Osteocyte (in vitro differentiated cells): ENCODE measurements at regions not wholly inside any gene's neighbourhood (a gene's known extent, or its start where the extent isn't known, plus 50 kb on each side); places are given as distances from the start of the nearest gene placed in this dataset.

Experiments
- DNase-seq: peaks from one replicate; pipeline ENCODE4 v3.0.0; 2021; ENCODE audit warnings: mixed read lengths; ENCODE audit not compliant: unreplicated experiment; ENCODE audit errors: extremely low spot score
- H3K27ac Mint-ChIP-seq: one replicate; pipeline ENCODE4 v1.8.0; 2021; ENCODE audit warnings: mild to moderate bottlenecking, mixed read lengths; ENCODE audit not compliant: unreplicated experiment
- H3K27me3 Mint-ChIP-seq: one replicate; pipeline ENCODE4 v1.8.0; 2021; ENCODE audit warnings: mixed read lengths; ENCODE audit not compliant: unreplicated experiment
- H3K36me3 Mint-ChIP-seq: one replicate; pipeline ENCODE4 v1.8.0; 2021; ENCODE audit warnings: mixed read lengths; ENCODE audit not compliant: unreplicated experiment
- H3K4me1 Mint-ChIP-seq: one replicate; pipeline ENCODE4 v1.8.0; 2021; ENCODE audit warnings: mixed read lengths; ENCODE audit not compliant: unreplicated experiment
- H3K4me3 Mint-ChIP-seq: one replicate; pipeline ENCODE4 v1.8.0; 2021; ENCODE audit warnings: mild to moderate bottlenecking, moderate library complexity, mixed read lengths; ENCODE audit not compliant: unreplicated experiment
- H3K9me3 Mint-ChIP-seq: one replicate; pipeline ENCODE4 v1.8.0; 2021; ENCODE audit warnings: mixed read lengths; ENCODE audit not compliant: unreplicated experiment
- TF ChIP-seq, protein P1 (sequence below): fragments of 200-600 bp; sonication (generic); IDR thresholded peaks from 2 replicates; pipeline ENCODE4 v1.5.0; 2021; ENCODE audit warnings: antibody characterized with exemption, mild to moderate bottlenecking, moderate library complexity

DNA sequence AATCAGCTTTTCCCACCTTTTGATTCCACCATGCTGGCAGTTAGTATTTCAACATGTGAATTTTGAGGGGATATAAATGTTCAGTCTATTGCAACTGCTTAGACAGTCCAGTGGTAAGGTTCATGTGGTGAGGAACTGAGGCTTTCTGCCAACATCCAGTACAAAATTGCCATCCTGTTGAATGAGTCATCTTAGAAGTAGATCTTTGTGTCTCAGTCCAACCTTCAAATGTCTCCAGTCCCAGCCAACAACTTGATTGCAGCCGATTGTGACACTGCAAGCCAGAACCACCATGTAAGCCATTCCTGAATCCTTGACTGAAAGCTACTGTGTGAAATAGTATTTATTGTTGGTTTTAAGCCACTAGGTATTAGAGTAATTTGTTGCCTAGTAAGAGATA, 331.5 kb upstream of the GRIN3A start:
- H3K4me1 Mint-ChIP-seq = no peaks in the 10 kb centered on the region
- no peak for DNase-seq
- no peak overlapping the region for H3K27ac Mint-ChIP-seq
- no peaks in the 10 kb centered on the region for H3K36me3 Mint-ChIP-seq
- H3K9me3 Mint-ChIP-seq = peaks cover 21% of the 10 kb centered on the region
- TF ChIP-seq, protein P1, sequence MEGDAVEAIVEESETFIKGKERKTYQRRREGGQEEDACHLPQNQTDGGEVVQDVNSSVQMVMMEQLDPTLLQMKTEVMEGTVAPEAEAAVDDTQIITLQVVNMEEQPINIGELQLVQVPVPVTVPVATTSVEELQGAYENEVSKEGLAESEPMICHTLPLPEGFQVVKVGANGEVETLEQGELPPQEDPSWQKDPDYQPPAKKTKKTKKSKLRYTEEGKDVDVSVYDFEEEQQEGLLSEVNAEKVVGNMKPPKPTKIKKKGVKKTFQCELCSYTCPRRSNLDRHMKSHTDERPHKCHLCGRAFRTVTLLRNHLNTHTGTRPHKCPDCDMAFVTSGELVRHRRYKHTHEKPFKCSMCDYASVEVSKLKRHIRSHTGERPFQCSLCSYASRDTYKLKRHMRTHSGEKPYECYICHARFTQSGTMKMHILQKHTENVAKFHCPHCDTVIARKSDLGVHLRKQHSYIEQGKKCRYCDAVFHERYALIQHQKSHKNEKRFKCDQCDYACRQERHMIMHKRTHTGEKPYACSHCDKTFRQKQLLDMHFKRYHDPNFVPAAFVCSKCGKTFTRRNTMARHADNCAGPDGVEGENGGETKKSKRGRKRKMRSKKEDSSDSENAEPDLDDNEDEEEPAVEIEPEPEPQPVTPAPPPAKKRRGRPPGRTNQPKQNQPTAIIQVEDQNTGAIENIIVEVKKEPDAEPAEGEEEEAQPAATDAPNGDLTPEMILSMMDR = no peak
- no peaks in the 10 kb centered on the region for H3K27me3 Mint-ChIP-seq
- no peak overlapping the region for H3K4me3 Mint-ChIP-seq

DNA sequence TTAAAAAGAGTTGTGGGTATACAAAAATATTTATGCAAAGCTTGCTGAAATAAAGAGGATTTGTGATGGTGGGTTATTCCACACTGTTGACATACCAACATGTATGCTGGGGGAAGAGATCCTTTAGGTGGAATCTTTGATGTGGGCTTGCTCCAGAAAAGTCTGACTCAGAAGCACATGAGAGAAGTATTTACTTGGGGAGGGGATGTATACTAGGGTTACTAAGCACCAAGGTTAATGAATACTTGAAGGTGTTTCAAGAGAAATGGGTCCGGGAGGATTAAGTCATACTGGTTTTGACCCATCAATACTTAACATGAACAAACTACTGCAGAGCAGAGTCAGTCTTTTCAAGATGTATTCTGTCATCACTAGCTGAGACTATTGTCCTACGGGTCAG, 316.4 kb upstream of the GRIN3A start:
- H3K27me3 Mint-ChIP-seq = no peaks in the 10 kb centered on the region
- H3K27ac Mint-ChIP-seq = no peak overlapping the region
- DNase-seq = no peak
- H3K9me3 Mint-ChIP-seq = no peaks in the 10 kb centered on the region
- no peaks in the 10 kb centered on the region for H3K4me1 Mint-ChIP-seq
- TF ChIP-seq, protein P1 = no peak
- no peak overlapping the region for H3K4me3 Mint-ChIP-seq
- no peaks in the 10 kb centered on the region for H3K36me3 Mint-ChIP-seq

DNA sequence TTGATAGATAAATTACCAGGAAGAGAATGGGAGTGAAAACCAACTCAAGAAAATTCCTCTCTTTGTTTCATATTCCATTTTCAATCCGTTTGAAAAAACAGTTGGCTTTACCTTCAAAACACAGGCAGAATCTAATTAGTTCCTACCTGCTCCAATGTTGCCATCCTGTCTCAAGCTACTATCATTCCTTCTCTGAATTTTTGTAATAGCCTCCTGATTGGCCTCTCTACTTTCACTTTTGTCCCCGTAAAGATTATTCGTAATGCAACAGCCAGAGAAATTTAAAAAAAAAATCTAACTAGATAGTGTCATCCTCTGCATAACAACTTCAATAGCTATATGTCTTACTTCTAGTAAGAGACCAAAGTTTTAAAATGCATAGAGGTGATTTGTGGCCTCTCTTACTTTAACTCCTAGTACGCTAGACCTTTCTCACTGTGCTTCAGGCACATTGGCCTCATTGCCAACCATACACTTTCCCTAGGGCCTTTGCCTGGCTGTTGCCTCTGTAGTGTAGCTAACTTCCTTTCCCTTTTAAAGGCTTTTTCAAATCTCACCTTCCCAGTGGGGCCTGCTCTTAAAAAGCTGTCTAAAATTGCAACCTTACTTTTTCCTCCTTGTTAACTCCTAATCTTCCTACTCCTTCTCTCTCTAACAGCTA, 311.3 kb upstream of the GRIN3A start:
- H3K9me3 Mint-ChIP-seq = no peaks in the 10 kb centered on the region
- no peak overlapping the region for H3K27ac Mint-ChIP-seq
- DNase-seq = no peak
- H3K4me3 Mint-ChIP-seq = no peak overlapping the region
- no peaks in the 10 kb centered on the region for H3K27me3 Mint-ChIP-seq
- TF ChIP-seq, protein P1 = no peak
- no peaks in the 10 kb centered on the region for H3K36me3 Mint-ChIP-seq
- H3K4me1 Mint-ChIP-seq = no peaks in the 10 kb centered on the region

DNA sequence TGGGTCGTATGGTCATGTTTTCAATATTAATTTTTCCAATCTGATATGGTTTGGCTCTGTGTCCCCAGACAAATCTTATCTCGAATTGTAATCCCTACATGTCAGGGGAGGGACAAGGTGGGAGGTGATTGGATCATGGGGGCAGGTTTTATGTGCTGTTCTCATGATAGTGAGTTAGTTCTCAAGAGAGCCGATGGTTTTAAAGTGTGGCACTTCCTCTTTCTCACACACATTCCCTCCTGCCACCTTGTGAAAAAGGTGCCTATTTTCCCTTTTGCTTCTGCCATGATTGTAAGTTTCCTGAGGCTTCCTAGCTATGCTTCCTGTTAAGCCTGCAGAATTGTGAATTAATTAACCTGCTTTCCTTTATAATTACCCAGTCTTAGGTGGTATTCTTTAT, 309.1 kb upstream of the GRIN3A start:
- Mint-ChIP-seq H3K27ac (no peak overlapping the region), H3K9me3 (no peaks in the 10 kb centered on the region), H3K27me3 (no peaks in the 10 kb centered on the region), H3K36me3 (no peaks in the 10 kb centered on the region), H3K4me3 (no peak overlapping the region), H3K4me1 (no peaks in the 10 kb centered on the region)
- TF ChIP-seq, protein P1 = no peak
- DNase-seq = no peak

DNA sequence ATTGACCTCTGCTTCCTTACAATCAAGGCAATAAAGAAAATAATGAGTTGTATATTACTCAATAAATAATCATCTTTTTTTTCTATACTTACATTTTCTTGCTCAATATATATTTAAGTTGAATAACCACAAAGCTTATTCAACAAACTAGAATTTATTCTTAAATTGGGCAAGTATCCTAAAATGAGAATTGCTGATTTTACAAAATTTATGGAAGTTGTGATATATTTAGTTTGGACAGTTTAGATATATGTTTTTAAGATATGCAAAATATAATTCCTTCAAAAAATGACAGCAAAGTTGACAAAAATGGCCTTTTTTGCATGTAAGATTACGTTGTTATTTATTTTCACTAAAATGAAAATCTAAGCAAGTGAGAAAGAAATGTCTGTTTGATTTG, 305.7 kb upstream of the GRIN3A start:
- Mint-ChIP-seq H3K4me1 (no peaks in the 10 kb centered on the region), H3K27ac (no peak overlapping the region), H3K4me3 (no peak overlapping the region), H3K9me3 (no peaks in the 10 kb centered on the region), H3K36me3 (no peaks in the 10 kb centered on the region), H3K27me3 (no peaks in the 10 kb centered on the region)
- TF ChIP-seq, protein P1 = no peak
- DNase-seq = no peak
